ENCODE measurements at regions not wholly inside any gene's neighbourhood (a gene's known extent, or its start where the extent isn't known, plus 50 kb on each side); places are given as distances from the start of the nearest gene placed in this dataset.

DNA sequence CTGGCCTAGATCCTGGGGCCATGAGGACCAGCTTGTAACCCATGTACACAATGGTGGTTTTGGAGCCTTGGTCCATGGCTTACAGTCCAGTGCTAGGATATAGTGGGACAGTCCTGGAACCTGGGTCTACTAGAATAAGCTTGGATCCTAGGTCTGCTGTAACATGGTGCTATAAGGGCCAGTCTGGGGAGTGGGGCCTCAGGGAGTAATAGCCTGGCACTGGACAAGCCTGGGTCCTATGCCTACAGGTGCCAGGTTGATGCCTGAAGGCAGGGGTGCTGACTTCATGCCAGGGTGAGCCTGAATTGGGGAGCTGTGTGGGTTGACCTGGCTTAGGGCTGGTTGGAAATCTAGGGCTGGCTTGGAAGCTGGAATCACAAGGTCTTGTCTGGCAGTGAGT, 756.3 kb upstream of the ADGRL3 start:
- CTCF ChIA-PET = no interaction called here
- Histone ChIP-seq H3K27ac (ENCODE audit: insufficient read depth, low read depth, low read length) (no peak overlapping the region), H3K4me3 (replicated peaks in 1 of 3; ENCODE audit: insufficient read depth in 1 of 3, low read depth in 1 of 3, low read length in 3 of 3) (no peak overlapping the region), H3K4me1 (ENCODE audit: control insufficient read depth, extremely low read depth, insufficient read depth, low read length) (no peaks in the 10 kb centered on the region), H3K9me3 (replicated peaks; ENCODE audit: control insufficient read depth, insufficient read depth, low read length) (peaks cover 5% of the 10 kb centered on the region), H3K9ac (replicated peaks; ENCODE audit: extremely low read depth, insufficient read depth, low read length) (no peak overlapping the region), H4K20me1 (replicated peaks; ENCODE audit: control insufficient read depth, extremely low read depth, insufficient read depth, low read length) (no peaks in the 10 kb centered on the region), H3K9me1 (replicated peaks; ENCODE audit: control insufficient read depth, extremely low read depth, insufficient read depth, low read length) (no peaks in the 10 kb centered on the region), H3K4me2 (ENCODE audit: insufficient read depth, low read length) (no peak overlapping the region), H2AFZ (ENCODE audit: low read depth, low read length) (no peak overlapping the region), H3K27me3 (ENCODE audit: control insufficient read depth in 2 of 2, insufficient read depth in 2 of 2, low read length in 2 of 2) (no peaks in the 10 kb centered on the region), H3K36me3 (ENCODE audit: control insufficient read depth in 2 of 2, extremely low read depth in 1 of 2, insufficient read depth in 2 of 2, low read length in 2 of 2) (no peaks in the 10 kb centered on the region), H3K79me2 (ENCODE audit: control insufficient read depth, insufficient read depth, low read length) (no peaks in the 10 kb centered on the region)
- intact Hi-C loops (cut with micrococcal nuclease) (no loop called here), dilution Hi-C loops (cut with MboI; ENCODE audit: extremely low pct_ligation_motif_present, low sequenced_read_pairs) (no loop called here)
- FAIRE-seq (no peak), DNase-seq (ENCODE audit: low read depth, low spot score) (no peak)
- POLR2A ChIA-PET = no interaction called here
- BruUV-seq (replicated peaks) = no TSS peak
- TF ChIP-seq, protein P1, sequence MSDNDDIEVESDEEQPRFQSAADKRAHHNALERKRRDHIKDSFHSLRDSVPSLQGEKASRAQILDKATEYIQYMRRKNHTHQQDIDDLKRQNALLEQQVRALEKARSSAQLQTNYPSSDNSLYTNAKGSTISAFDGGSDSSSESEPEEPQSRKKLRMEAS (IDR thresholded peaks at IDR 0.05; ENCODE audit: insufficient read depth, insufficient read length) = no peak
- no peak for TF ChIP-seq EZH2 (IDR thresholded peaks at IDR 0.05; ENCODE audit: borderline replicate concordance, low read depth, low read length, severe bottlenecking)
- TF ChIP-seq, protein P2, sequence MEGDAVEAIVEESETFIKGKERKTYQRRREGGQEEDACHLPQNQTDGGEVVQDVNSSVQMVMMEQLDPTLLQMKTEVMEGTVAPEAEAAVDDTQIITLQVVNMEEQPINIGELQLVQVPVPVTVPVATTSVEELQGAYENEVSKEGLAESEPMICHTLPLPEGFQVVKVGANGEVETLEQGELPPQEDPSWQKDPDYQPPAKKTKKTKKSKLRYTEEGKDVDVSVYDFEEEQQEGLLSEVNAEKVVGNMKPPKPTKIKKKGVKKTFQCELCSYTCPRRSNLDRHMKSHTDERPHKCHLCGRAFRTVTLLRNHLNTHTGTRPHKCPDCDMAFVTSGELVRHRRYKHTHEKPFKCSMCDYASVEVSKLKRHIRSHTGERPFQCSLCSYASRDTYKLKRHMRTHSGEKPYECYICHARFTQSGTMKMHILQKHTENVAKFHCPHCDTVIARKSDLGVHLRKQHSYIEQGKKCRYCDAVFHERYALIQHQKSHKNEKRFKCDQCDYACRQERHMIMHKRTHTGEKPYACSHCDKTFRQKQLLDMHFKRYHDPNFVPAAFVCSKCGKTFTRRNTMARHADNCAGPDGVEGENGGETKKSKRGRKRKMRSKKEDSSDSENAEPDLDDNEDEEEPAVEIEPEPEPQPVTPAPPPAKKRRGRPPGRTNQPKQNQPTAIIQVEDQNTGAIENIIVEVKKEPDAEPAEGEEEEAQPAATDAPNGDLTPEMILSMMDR (IDR thresholded peaks at IDR 0.05; ENCODE audit: extremely low read depth in 1 of 2, insufficient read depth in 1 of 2, low read depth in 1 of 2, low read length in 2 of 2) = no peak
- no peak for TF ChIP-seq JUN (IDR thresholded peaks at IDR 0.05; ENCODE audit: borderline replicate concordance, insufficient read depth, insufficient read length, low read depth)
- no peak for TF ChIP-seq GATA2 (IDR thresholded peaks at IDR 0.05; ENCODE audit: insufficient read depth, insufficient read length, low read depth, low read length)
- no peak for TF ChIP-seq POLR2A (IDR thresholded peaks at IDR 0.05; ENCODE audit: low read depth, low read length)
- no peak for TF ChIP-seq FOS (IDR thresholded peaks at IDR 0.05; ENCODE audit: borderline replicate concordance, insufficient read depth, low read length)
- TF ChIP-seq POLR2AphosphoS5 (IDR thresholded peaks at IDR 0.05; ENCODE audit: insufficient read depth, low read depth, low read length) = no peak
- TF ChIP-seq MYC (IDR thresholded peaks at IDR 0.05; ENCODE audit: low read depth, low read length) = no peak
